ENCODE measurements at regions not wholly inside any gene's neighbourhood (a gene's known extent, or its start where the extent isn't known, plus 50 kb on each side); places are given as distances from the start of the nearest gene placed in this dataset.

- TF ChIP-seq CTCF (IDR thresholded peaks at IDR 0.05) (no peak), EZH2phosphoT487 (IDR thresholded peaks at IDR 0.05) (no peak), EZH2 (IDR thresholded peaks at IDR 0.05) (no peak)
- no peaks in the 10 kb centered on the region for H4K20me1 ChIP-seq (ENCODE audit: low read depth)
- H3K79me2 ChIP-seq (ENCODE audit: low read depth) = no peaks in the 10 kb centered on the region
- H3K4me1 ChIP-seq = no peaks in the 10 kb centered on the region
- Mint-ChIP-seq H3K4me1 (no peaks in the 10 kb centered on the region), H3K27ac (no peak overlapping the region), H3K36me3 (no peaks in the 10 kb centered on the region), H3K9me3 (no peaks in the 10 kb centered on the region), H3K27me3 (ENCODE audit: insufficient read depth, low read depth) (peaks cover 2% of the 10 kb centered on the region), H3K4me3 (no peak overlapping the region)
- no peaks in the 10 kb centered on the region for H3K27me3 ChIP-seq
- no peak overlapping the region for H3K27ac ChIP-seq
- no peaks in the 10 kb centered on the region for H3K36me3 ChIP-seq
- no peak overlapping the region for H2AFZ ChIP-seq (replicated peaks)
- no peak overlapping the region for H3K4me2 ChIP-seq
- no peak overlapping the region for H3K9ac ChIP-seq
- H3F3A ChIP-seq (ENCODE audit: low read depth) = no peaks in the 10 kb centered on the region
- no peaks in the 10 kb centered on the region for H3K9me3 ChIP-seq (ENCODE audit: low read depth)
- H3K4me3 ChIP-seq = no peak overlapping the region
- DNase-seq (ENCODE audit: low spot score) = no peak
Measured at GRCh38 chr4:162245051-162245450, 81.3 kb upstream of the FSTL5 start.

GRCh38 chr4:162241857-162242256 lies 78.1 kb upstream of the FSTL5 start:
- DNase-seq (ENCODE audit: low spot score) = no peak
- Histone ChIP-seq H3K4me1 (no peaks in the 10 kb centered on the region), H3K79me2 (ENCODE audit: low read depth) (no peaks in the 10 kb centered on the region), H3F3A (ENCODE audit: low read depth) (no peaks in the 10 kb centered on the region), H3K27ac (no peak overlapping the region), H2AFZ (replicated peaks) (no peak overlapping the region), H3K27me3 (no peaks in the 10 kb centered on the region), H3K9ac (no peak overlapping the region), H4K20me1 (ENCODE audit: low read depth) (no peaks in the 10 kb centered on the region), H3K36me3 (no peaks in the 10 kb centered on the region), H3K4me3 (no peak overlapping the region), H3K9me3 (ENCODE audit: low read depth) (no peaks in the 10 kb centered on the region), H3K4me2 (no peak overlapping the region)
- Mint-ChIP-seq H3K36me3 (no peaks in the 10 kb centered on the region), H3K27me3 (ENCODE audit: insufficient read depth, low read depth) (no peaks in the 10 kb centered on the region), H3K27ac (no peak overlapping the region), H3K4me3 (no peak overlapping the region), H3K4me1 (no peaks in the 10 kb centered on the region), H3K9me3 (no peaks in the 10 kb centered on the region)
- TF ChIP-seq EZH2phosphoT487 (IDR thresholded peaks at IDR 0.05) = no peak

- H3K9me3 Mint-ChIP-seq = no peaks in the 10 kb centered on the region
- H3K4me3 Mint-ChIP-seq = no peak overlapping the region
- Histone ChIP-seq H4K20me1 (ENCODE audit: low read depth) (no peaks in the 10 kb centered on the region), H3K4me2 (no peak overlapping the region), H3K79me2 (ENCODE audit: low read depth) (no peaks in the 10 kb centered on the region), H3K27ac (no peak overlapping the region), H3K27me3 (no peaks in the 10 kb centered on the region), H3K36me3 (no peaks in the 10 kb centered on the region), H3F3A (ENCODE audit: low read depth) (no peaks in the 10 kb centered on the region), H3K9ac (no peak overlapping the region), H3K9me3 (ENCODE audit: low read depth) (no peaks in the 10 kb centered on the region), H3K4me3 (no peak overlapping the region), H3K4me1 (no peaks in the 10 kb centered on the region), H2AFZ (replicated peaks) (no peak overlapping the region)
- DNase-seq (ENCODE audit: low spot score) = no peak
- no peaks in the 10 kb centered on the region for H3K27me3 Mint-ChIP-seq (ENCODE audit: insufficient read depth, low read depth)
- no peak overlapping the region for H3K27ac Mint-ChIP-seq
- H3K36me3 Mint-ChIP-seq = no peaks in the 10 kb centered on the region
- no peaks in the 10 kb centered on the region for H3K4me1 Mint-ChIP-seq
- TF ChIP-seq CTCF (IDR thresholded peaks at IDR 0.05) (no peak), EZH2 (IDR thresholded peaks at IDR 0.05) (no peak), EZH2phosphoT487 (IDR thresholded peaks at IDR 0.05) (no peak)
Measured at GRCh38 chr4:162239992-162240769, 76.4 kb upstream of the FSTL5 start.

DNA sequence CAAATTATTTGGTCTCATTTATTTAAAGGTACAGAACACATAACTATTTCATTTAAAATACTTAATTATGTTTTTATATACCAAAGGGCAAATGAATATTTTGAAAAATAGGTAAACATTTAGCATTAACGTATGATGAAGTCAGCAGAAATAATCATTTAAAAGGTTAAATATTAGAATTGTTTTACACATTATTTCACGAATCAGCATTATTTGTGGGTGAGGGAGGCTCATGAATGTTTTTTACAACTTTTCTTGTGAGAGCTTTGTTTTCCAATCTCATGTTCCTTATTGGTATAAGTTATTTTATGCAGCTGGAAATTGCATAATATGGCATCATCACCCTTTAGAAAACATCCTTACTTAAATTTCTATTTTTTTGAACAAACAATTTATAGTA lies 73.9 kb upstream of the FSTL5 start:
- no peak overlapping the region for H2AFZ ChIP-seq (replicated peaks)
- H3K27me3 ChIP-seq = no peaks in the 10 kb centered on the region
- no peaks in the 10 kb centered on the region for H3K27me3 Mint-ChIP-seq (ENCODE audit: insufficient read depth, low read depth)
- H3K4me2 ChIP-seq = no peak overlapping the region
- DNase-seq (ENCODE audit: low spot score) = no peak
- no peaks in the 10 kb centered on the region for H3K36me3 ChIP-seq
- H3K9me3 ChIP-seq (ENCODE audit: low read depth) = no peaks in the 10 kb centered on the region
- no peak overlapping the region for H3K4me3 Mint-ChIP-seq
- H3K27ac Mint-ChIP-seq = no peak overlapping the region
- no peaks in the 10 kb centered on the region for H3F3A ChIP-seq (ENCODE audit: low read depth)
- TF ChIP-seq CTCF (IDR thresholded peaks at IDR 0.05) = no peak
- TF ChIP-seq EZH2 (IDR thresholded peaks at IDR 0.05) = no peak
- no peak for TF ChIP-seq EZH2phosphoT487 (IDR thresholded peaks at IDR 0.05)
- H3K4me1 Mint-ChIP-seq = peaks cover 7% of the 10 kb centered on the region
- H3K4me1 ChIP-seq = no peaks in the 10 kb centered on the region
- no peaks in the 10 kb centered on the region for H3K79me2 ChIP-seq (ENCODE audit: low read depth)
- no peaks in the 10 kb centered on the region for H4K20me1 ChIP-seq (ENCODE audit: low read depth)
- peaks cover 4% of the 10 kb centered on the region for H3K9me3 Mint-ChIP-seq
- no peaks in the 10 kb centered on the region for H3K36me3 Mint-ChIP-seq
- no peak overlapping the region for H3K27ac ChIP-seq
- H3K9ac ChIP-seq = no peak overlapping the region
- H3K4me3 ChIP-seq = no peak overlapping the region
